Spleen (tissue), 11 donors: ENCODE measurements at regions not wholly inside any gene's neighbourhood (a gene's known extent, or its start where the extent isn't known, plus 50 kb on each side); places are given as distances from the start of the nearest gene placed in this dataset.
"Not testable (repeated sequence)": the region's sequence is repeated elsewhere in the genome, so short reads cannot be mapped to it uniquely, and the experiment has no call there.

Source experiments
- DNase-seq: peaks from one replicate; pipeline ENCODE4 v3.0.0-alpha.2; 2020
- H3K27ac ChIP-seq, 8 donors: fragments of 200-600 bp; sonication (generic) in 7 of 8; 1 replicate in 4 of 8; 2 replicates in 4 of 8; pipeline versions ENCODE4 v1.5.0 to v1.8.0; 2016 to 2021; ENCODE audit warnings: inconsistent platforms in 4 of 8, mild to moderate bottlenecking in 4 of 8, moderate library complexity in 1 of 8
- H3K27me3 ChIP-seq, 7 donors: fragments of 200-600 bp; sonication (generic) in 6 of 7; replicated peaks in 1 of 7; 1 replicate in 4 of 7; 2 replicates in 3 of 7; pipeline versions ENCODE4 v1.5.0 to v1.8.0; 2016 to 2021; ENCODE audit warnings: inconsistent platforms in 3 of 7, mild to moderate bottlenecking in 1 of 7
- H3K36me3 ChIP-seq, 6 donors: fragments of 200-600 bp; sonication (generic) in 5 of 6; 1 replicate in 4 of 6; 2 replicates in 2 of 6; pipeline versions ENCODE4 v1.5.0 to v1.8.0; 2016 to 2021; ENCODE audit warnings: inconsistent platforms in 2 of 6
- H3K4me1 ChIP-seq, 6 donors: fragments of 200-600 bp; sonication (generic) in 5 of 6; 1 replicate in 3 of 6; 2 replicates in 3 of 6; pipeline versions ENCODE4 v1.5.0 to v1.8.0; 2016 to 2021; ENCODE audit warnings: inconsistent platforms in 3 of 6
- H3K4me3 ChIP-seq, 8 donors: fragments of 200-600 bp; sonication (generic) in 7 of 8; 1 replicate in 4 of 8; 2 replicates in 4 of 8; pipeline versions ENCODE4 v1.5.0 to v1.8.0; 2016 to 2021; ENCODE audit warnings: inconsistent platforms in 4 of 8, mild to moderate bottlenecking in 4 of 8, moderate library complexity in 2 of 8
- H3K9me3 ChIP-seq, 8 donors: fragments of 200-600 bp; sonication (generic) in 7 of 8; 1 replicate in 4 of 8; 2 replicates in 4 of 8; pipeline versions ENCODE4 v1.5.0 to v1.8.0; 2016 to 2021; ENCODE audit warnings: inconsistent platforms in 4 of 8
- POLR2A ChIP-seq, 3 donors: fragments of 450-650 bp; IDR thresholded peaks; one replicate each; pipeline ENCODE4 v1.5.1; 2017; ENCODE audit warnings: antibody characterized with exemption in 3 of 3, mild to moderate bottlenecking in 1 of 3
- POLR2AphosphoS5 ChIP-seq, 3 donors: sonication (generic); formaldehyde crosslinking; IDR thresholded peaks; one replicate each; pipeline ENCODE4 v1.5.1; 2017; ENCODE audit warnings: antibody characterized with exemption in 3 of 3
- WGBS, 5 donors: extraction: QIAGEN DNeasy Blood & Tissue Kit in 3 of 5; methylation state at CpG; one replicate each; pipeline versions ENCODE4 v1.1.5 to v1.1.7; 2013 to 2018; 5-methylcytosine and 5-hydroxymethylcytosine counted together
- intact Hi-C: fragments of 100-400 bp; cut with DNase I; formaldehyde crosslinking; loops from one replicate; pipeline ENCODE4 v1.15.0; 2023; ENCODE audit warnings: low total_unique reads
- TF ChIP-seq, protein P1 (sequence below), 11 experiments: fragments of 200-600 bp in 7 of 11; fragments of 450-650 bp in 4 of 11; sonication (generic) in 4 of 11; IDR thresholded peaks in 8 of 11; conservative IDR thresholded peaks in 3 of 11; 1 replicate in 7 of 11; 2 replicates in 4 of 11; pipeline versions ENCODE4 v1.4.0 to v1.8.0; 2016 to 2021; ENCODE audit warnings: antibody characterized with exemption in 11 of 11, inconsistent platforms in 4 of 11, mild to moderate bottlenecking in 1 of 11
- donor health status: healthy with polysubstance abuse.
- donor health status: DM: no; HTN: no; CAD: no; lungs with moderate emphysema.
- donor health status: DM: no; HTN: no; CAD: no.
- donor health status: Bipolar disorder and iron deficiency.
- donor health status: healthy.
- donor health status: DM: no; HTN: no; CAD: no.
- donor health status: DM: yes; HTN: yes; CAD: no.

GRCh38 chrX:129346574-129346973 lies 176.7 kb downstream of the SMARCA1 start:
- Histone ChIP-seq H3K27me3 (no peaks in the 10 kb centered on the region), H3K27ac (no peak overlapping the region), H3K4me1 (no peaks in the 10 kb centered on the region), H3K36me3 (no peaks in the 10 kb centered on the region), H3K9me3 (peaks cover 0 to 18% (median 9%) of the 10 kb centered on the region in 8 donors), H3K4me3 (no peak overlapping the region)
- TF ChIP-seq, protein P1, sequence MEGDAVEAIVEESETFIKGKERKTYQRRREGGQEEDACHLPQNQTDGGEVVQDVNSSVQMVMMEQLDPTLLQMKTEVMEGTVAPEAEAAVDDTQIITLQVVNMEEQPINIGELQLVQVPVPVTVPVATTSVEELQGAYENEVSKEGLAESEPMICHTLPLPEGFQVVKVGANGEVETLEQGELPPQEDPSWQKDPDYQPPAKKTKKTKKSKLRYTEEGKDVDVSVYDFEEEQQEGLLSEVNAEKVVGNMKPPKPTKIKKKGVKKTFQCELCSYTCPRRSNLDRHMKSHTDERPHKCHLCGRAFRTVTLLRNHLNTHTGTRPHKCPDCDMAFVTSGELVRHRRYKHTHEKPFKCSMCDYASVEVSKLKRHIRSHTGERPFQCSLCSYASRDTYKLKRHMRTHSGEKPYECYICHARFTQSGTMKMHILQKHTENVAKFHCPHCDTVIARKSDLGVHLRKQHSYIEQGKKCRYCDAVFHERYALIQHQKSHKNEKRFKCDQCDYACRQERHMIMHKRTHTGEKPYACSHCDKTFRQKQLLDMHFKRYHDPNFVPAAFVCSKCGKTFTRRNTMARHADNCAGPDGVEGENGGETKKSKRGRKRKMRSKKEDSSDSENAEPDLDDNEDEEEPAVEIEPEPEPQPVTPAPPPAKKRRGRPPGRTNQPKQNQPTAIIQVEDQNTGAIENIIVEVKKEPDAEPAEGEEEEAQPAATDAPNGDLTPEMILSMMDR (IDR thresholded peaks at IDR 0.05 in 8 of 11, conservative IDR thresholded peaks at IDR 0.05 in 3 of 11), result no peak
- no peak for TF ChIP-seq POLR2A (IDR thresholded peaks at IDR 0.05)
- TF ChIP-seq POLR2AphosphoS5 (IDR thresholded peaks at IDR 0.05), result no peak
- 57 to 99% (median 76%) methylated on average over 3 of the region's 3 CpGs for WGBS, 5 donors
- DNase-seq, result no peak
- intact Hi-C loops, result no loop called here

- H3K27ac ChIP-seq, DNase-seq, H3K27me3 ChIP-seq, H3K4me3 ChIP-seq, H3K4me1 ChIP-seq, H3K36me3 ChIP-seq, intact Hi-C loops: not testable (repeated sequence)
- peaks cover 0 to 27% (median 0%) of the 10 kb centered on the region in 8 donors for H3K9me3 ChIP-seq
- 53 to 84% (median 81%) methylated on average over 7 to 16 of the region's 16 CpGs for WGBS, 5 donors
These were observed 186.0 kb downstream of the SMARCA1 start for GRCh38 chrX:129337264-129337663.

- no peak for DNase-seq
- WGBS, 5 donors, result 13 to 42% (median 35%) methylated on average over 3 of the region's 3 CpGs
- Histone ChIP-seq H3K4me3 (no peak overlapping the region), H3K9me3 (no peaks in the 10 kb centered on the region), H3K4me1 (no peaks in the 10 kb centered on the region), H3K36me3 (no peaks in the 10 kb centered on the region), H3K27ac (no peak overlapping the region), H3K27me3 (peaks cover 0 to 3% (median 0%) of the 10 kb centered on the region in 7 donors)
- TF ChIP-seq POLR2A (IDR thresholded peaks at IDR 0.05) (no peak), POLR2AphosphoS5 (IDR thresholded peaks at IDR 0.05) (no peak)
- TF ChIP-seq, protein P1 (IDR thresholded peaks at IDR 0.05 in 8 of 11, conservative IDR thresholded peaks at IDR 0.05 in 3 of 11), result no peak
- intact Hi-C loops, result no loop called here
These were observed 200.2 kb downstream of the SMARCA1 start for GRCh38 chrX:129323115-129323514.

DNA sequence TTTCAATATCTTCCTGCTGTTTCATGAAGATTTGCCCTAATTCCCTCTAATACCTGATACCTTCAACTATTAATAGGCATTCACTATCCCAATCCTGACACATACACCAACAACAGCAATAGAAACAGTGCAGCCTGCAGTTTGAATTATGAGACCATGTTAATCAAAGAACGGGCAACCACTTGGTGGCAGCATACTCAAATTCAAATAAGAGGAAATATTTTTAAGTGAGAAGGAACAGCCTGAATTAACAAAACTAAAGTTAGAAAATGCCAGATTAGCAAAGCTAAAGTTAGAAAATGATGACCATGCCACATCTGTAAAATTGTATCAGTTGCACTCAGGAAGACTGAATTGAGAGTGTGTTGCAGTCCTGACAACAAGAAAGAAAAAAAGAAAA lies 204.9 kb downstream of the SMARCA1 start:
- no peaks in the 10 kb centered on the region for H3K36me3 ChIP-seq
- TF ChIP-seq POLR2A (IDR thresholded peaks at IDR 0.05) (no peak), POLR2AphosphoS5 (IDR thresholded peaks at IDR 0.05) (no peak)
- TF ChIP-seq, protein P1 (IDR thresholded peaks at IDR 0.05 in 8 of 11, conservative IDR thresholded peaks at IDR 0.05 in 3 of 11), result no peak
- intact Hi-C loops, result no loop called here
- H3K4me3 ChIP-seq, result no peak overlapping the region
- 46 to 69% (median 54%) methylated on average over 1 of the region's 1 CpG for WGBS, 5 donors
- H3K4me1 ChIP-seq, result no peaks in the 10 kb centered on the region
- H3K9me3 ChIP-seq, result no peaks in the 10 kb centered on the region
- no peak overlapping the region for H3K27ac ChIP-seq
- H3K27me3 ChIP-seq, result no peaks in the 10 kb centered on the region
- DNase-seq, result no peak

GRCh38 chrX:129316461-129316860 lies 206.8 kb downstream of the SMARCA1 start:
- TF ChIP-seq POLR2A (IDR thresholded peaks at IDR 0.05) (no peak), POLR2AphosphoS5 (IDR thresholded peaks at IDR 0.05) (no peak)
- TF ChIP-seq, protein P1 (IDR thresholded peaks at IDR 0.05 in 8 of 11, conservative IDR thresholded peaks at IDR 0.05 in 3 of 11), result no peak
- intact Hi-C loops, result no loop called here
- Histone ChIP-seq H3K27me3 (no peaks in the 10 kb centered on the region), H3K4me3 (no peak overlapping the region), H3K27ac (no peak overlapping the region), H3K9me3 (no peaks in the 10 kb centered on the region), H3K36me3 (no peaks in the 10 kb centered on the region), H3K4me1 (no peaks in the 10 kb centered on the region)
- 79 to 89% (median 87%) methylated on average over 2 of the region's 2 CpGs for WGBS, 5 donors
- no peak for DNase-seq
